ENCODE measurements at regions not wholly inside any gene's neighbourhood (a gene's known extent, or its start where the extent isn't known, plus 50 kb on each side); places are given as distances from the start of the nearest gene placed in this dataset.

DNA sequence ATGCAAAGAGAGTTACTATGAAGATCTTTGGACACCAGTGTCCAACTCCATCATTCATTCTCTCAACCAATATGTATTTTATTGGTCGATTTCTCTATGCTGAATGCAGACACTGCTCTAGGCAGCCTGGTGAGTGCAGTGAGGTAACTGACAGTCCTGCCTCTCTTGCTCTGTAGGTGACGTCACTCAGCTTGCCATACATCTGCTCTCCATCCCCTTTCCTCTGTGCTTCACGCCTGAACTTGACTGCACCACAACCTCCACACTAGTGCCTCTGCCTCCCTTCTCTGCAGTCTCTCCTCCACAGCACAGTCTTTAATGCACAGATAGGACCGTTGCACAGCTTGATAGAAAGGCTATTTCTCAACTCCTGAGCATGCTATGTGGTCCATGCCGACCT, 344.9 kb upstream of the NOCT start:
- Mint-ChIP-seq H3K36me3 (ENCODE audit: unreplicated experiment) (no peaks in the 10 kb centered on the region), H3K4me3 (ENCODE audit: unreplicated experiment) (no peak overlapping the region), H3K27me3 (ENCODE audit: unreplicated experiment) (peaks cover 2% of the 10 kb centered on the region), H3K4me1 (ENCODE audit: low read depth, unreplicated experiment) (peaks cover 5% of the 10 kb centered on the region), H3K9me3 (ENCODE audit: unreplicated experiment) (peaks cover 5% of the 10 kb centered on the region), H3K27ac (ENCODE audit: unreplicated experiment) (no peak overlapping the region)
- TF ChIP-seq CTCF (IDR thresholded peaks at IDR 0.05; ENCODE audit: partially characterized antibody, unreplicated experiment): no peak
- no peak for DNase-seq

DNA sequence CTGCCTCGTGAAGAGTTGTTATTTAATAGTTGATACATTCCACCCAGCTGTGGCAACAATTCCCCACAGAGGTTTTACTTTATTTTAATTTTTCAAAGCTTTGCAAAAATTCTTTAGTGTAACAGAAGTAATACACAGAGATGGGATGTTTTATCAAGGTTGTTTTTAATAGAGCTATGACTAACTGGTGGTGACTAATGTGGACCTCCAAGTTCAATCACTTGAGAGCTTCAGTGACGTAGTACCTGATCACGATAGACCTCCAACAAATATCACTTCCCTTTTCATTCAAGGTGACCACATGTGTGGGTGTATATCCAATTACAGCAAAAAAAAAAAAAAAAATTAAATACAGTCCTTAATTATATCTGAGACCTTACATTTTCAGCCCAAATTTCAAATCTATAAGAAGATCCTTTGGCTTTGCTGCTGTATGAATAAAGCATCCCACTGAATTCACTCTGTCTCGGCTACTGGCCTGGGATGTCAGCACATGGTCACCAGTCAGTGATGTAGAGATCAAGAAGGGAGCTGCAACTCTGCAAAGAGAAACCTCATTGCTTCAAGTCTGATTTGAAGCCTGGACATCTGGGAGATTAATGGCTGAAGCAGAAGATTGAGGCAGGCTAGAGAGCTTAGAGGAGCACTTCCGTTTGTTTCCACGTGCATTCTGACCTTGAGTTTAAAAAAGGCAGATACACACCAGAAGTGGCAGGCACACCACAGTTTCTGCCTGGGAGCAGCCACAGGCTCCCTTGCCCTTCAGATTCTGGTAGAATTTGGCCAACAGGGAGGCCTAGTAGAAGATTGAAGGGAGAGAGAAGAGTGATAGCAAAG, 345.9 kb upstream of the NOCT start:
- H3K4me1 Mint-ChIP-seq (ENCODE audit: low read depth, unreplicated experiment): no peaks in the 10 kb centered on the region

DNA sequence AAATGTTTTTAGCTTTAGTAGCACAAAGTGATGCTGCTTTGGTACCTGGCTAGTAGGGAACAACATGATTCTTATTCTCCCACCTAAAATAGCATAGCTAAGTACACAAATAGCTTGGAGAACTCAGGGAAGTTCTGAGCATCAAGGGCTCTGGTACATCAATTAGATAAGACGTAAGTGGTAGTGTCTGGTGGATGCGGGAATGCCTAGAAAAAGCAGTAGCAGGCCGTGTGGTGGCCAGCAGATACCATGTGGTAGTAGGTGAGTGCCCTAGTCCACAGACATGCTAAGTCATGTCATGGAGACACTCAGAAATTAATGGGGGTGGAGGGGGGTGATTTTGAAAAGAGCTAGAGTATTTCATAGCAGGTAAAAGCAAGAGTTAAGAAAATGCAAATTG, 347.3 kb upstream of the NOCT start:
- no peak for TF ChIP-seq CTCF (IDR thresholded peaks at IDR 0.05; ENCODE audit: partially characterized antibody, unreplicated experiment)
- Mint-ChIP-seq H3K27ac (ENCODE audit: unreplicated experiment) (no peak overlapping the region), H3K9me3 (ENCODE audit: unreplicated experiment) (peaks cover 1% of the 10 kb centered on the region), H3K27me3 (ENCODE audit: unreplicated experiment) (peaks cover 2% of the 10 kb centered on the region), H3K4me3 (ENCODE audit: unreplicated experiment) (no peak overlapping the region), H3K36me3 (ENCODE audit: unreplicated experiment) (no peaks in the 10 kb centered on the region), H3K4me1 (ENCODE audit: low read depth, unreplicated experiment) (no peaks in the 10 kb centered on the region)
- DNase-seq: no peak

More for the DNA sequence above, 345.9 kb upstream of the NOCT start:
- Mint-ChIP-seq H3K4me3 (ENCODE audit: unreplicated experiment) (no peak overlapping the region), H3K9me3 (ENCODE audit: unreplicated experiment) (peaks cover 1% of the 10 kb centered on the region), H3K36me3 (ENCODE audit: unreplicated experiment) (no peaks in the 10 kb centered on the region), H3K27ac (ENCODE audit: unreplicated experiment) (no peak overlapping the region), H3K27me3 (ENCODE audit: unreplicated experiment) (peaks cover 2% of the 10 kb centered on the region)
- DNase-seq: no peak
- no peak for TF ChIP-seq CTCF (IDR thresholded peaks at IDR 0.05; ENCODE audit: partially characterized antibody, unreplicated experiment)

GRCh38 chr4:138666366-138666765, 349.2 kb upstream of the NOCT start:
- Mint-ChIP-seq H3K27me3 (ENCODE audit: unreplicated experiment) (peaks cover 2% of the 10 kb centered on the region), H3K9me3 (ENCODE audit: unreplicated experiment) (peaks cover 1% of the 10 kb centered on the region), H3K4me3 (ENCODE audit: unreplicated experiment) (no peak overlapping the region)

More at GRCh38 chr4:138666366-138666765, 349.2 kb upstream of the NOCT start:
- no peak for DNase-seq
- no peak overlapping the region for H3K27ac Mint-ChIP-seq (ENCODE audit: unreplicated experiment)
- no peaks in the 10 kb centered on the region for H3K36me3 Mint-ChIP-seq (ENCODE audit: unreplicated experiment)
- no peak for TF ChIP-seq CTCF (IDR thresholded peaks at IDR 0.05; ENCODE audit: partially characterized antibody, unreplicated experiment)
- H3K4me1 Mint-ChIP-seq (ENCODE audit: low read depth, unreplicated experiment): no peaks in the 10 kb centered on the region
